PC-9 (cell line): ENCODE measurements at regions not wholly inside any gene's neighbourhood (a gene's known extent, or its start where the extent isn't known, plus 50 kb on each side); places are given as distances from the start of the nearest gene placed in this dataset.

Source experiments
- BruUV-seq: library from RNA; stranded (reverse); fragments of 400-500 nt; replicated peaks from 2 replicates; lab custom pipeline; 2021; lab: Mats Ljungman, UMichigan
- CTCF ChIA-PET: fragments of 300-600 bp; sonication (Branson Sonifier 250); formaldehyde crosslinking; loops from one replicate; lab custom pipeline; 2022; ENCODE audit warnings: antibody characterized with exemption; lab: Charles Lee
- POLR2A ChIA-PET: fragments of 300-600 bp; sonication (Branson Sonifier 250); formaldehyde crosslinking; loops from one replicate; lab custom pipeline; 2022; ENCODE audit warnings: antibody characterized with exemption; ENCODE audit not compliant: unreplicated experiment; lab: Charles Lee
- DNase-seq, 2 experiments: peaks; one replicate each; pipeline versions ENCODE4 v3.0.0 to v3.0.0-alpha.2; 2015 to 2022; ENCODE audit warnings: mixed read lengths in 1 of 2
- H2AFZ ChIP-seq: fragments of 200-600 bp; sonication (generic); 2 replicates; pipeline ENCODE4 v1.8.1; 2017; ENCODE audit warnings: antibody characterized with exemption
- H3F3A ChIP-seq: fragments of 200-600 bp; sonication (generic); 2 replicates; pipeline ENCODE4 v1.8.1; 2017; ENCODE audit warnings: antibody characterized with exemption, mild to moderate bottlenecking, low read depth; ENCODE audit not compliant: insufficient read depth
- H3K27ac ChIP-seq: fragments of 200-600 bp; sonication (generic); 2 replicates; pipeline ENCODE4 v1.6.1; 2016; ENCODE audit warnings: mixed run types
- H3K27me3 ChIP-seq: fragments of 200-600 bp; sonication (generic); 2 replicates; pipeline ENCODE4 v1.6.1; 2016; ENCODE audit warnings: low read depth, mixed run types; ENCODE audit not compliant: insufficient read depth
- H3K36me3 ChIP-seq: fragments of 200-600 bp; sonication (generic); 2 replicates; pipeline ENCODE4 v1.6.1; 2016; ENCODE audit warnings: low read depth, mixed run types
- H3K4me1 ChIP-seq: fragments of 200-600 bp; sonication (generic); replicated peaks from 2 replicates; pipeline ENCODE4 v1.6.1; 2016; ENCODE audit warnings: mixed run types; ENCODE audit not compliant: insufficient read depth
- H3K4me2 ChIP-seq: fragments of 200-600 bp; sonication (generic); 2 replicates; pipeline ENCODE4 v1.6.1; 2017; ENCODE audit warnings: mixed run types
- H3K4me3 ChIP-seq: fragments of 200-600 bp; sonication (generic); 2 replicates; pipeline ENCODE4 v1.6.1; 2016; ENCODE audit warnings: mixed run types
- H3K79me2 ChIP-seq: fragments of 200-600 bp; sonication (generic); 2 replicates; pipeline ENCODE4 v1.6.1; 2017; ENCODE audit warnings: low read depth, mixed run types
- H3K9me2 ChIP-seq: fragments of 200-600 bp; sonication (generic); 2 replicates; pipeline ENCODE4 v1.8.1; 2017; ENCODE audit warnings: mild to moderate bottlenecking; ENCODE audit not compliant: insufficient read depth
- H3K9me3 ChIP-seq: fragments of 200-600 bp; sonication (generic); 2 replicates; pipeline ENCODE4 v1.8.1; 2016; ENCODE audit warnings: low read depth; ENCODE audit not compliant: insufficient read depth
- H4K20me1 ChIP-seq: fragments of 200-600 bp; sonication (generic); 2 replicates; pipeline ENCODE4 v1.8.1; 2017; ENCODE audit not compliant: insufficient read depth
- CTCF ChIP-seq: fragments of 200-600 bp; sonication (generic); conservative IDR thresholded peaks from 2 replicates; pipeline ENCODE4 v1.6.1; 2017; ENCODE audit warnings: mixed run types, antibody characterized with exemption, mild to moderate bottlenecking, moderate library complexity
- EZH2 ChIP-seq: fragments of 200-600 bp; sonication (generic); IDR thresholded peaks from 2 replicates; pipeline ENCODE4 v1.8.0; 2017; ENCODE audit warnings: antibody characterized with exemption, low read depth
- intact Hi-C: fragments of 100-400 bp; cut with micrococcal nuclease; formaldehyde crosslinking; loops from one replicate; pipeline ENCODE4 v1.10.0; 2022; ENCODE audit not compliant: unreplicated experiment

GRCh38 chr2:14257801-14258507 is 374.6 kb upstream of the LRATD1 start:
- Histone ChIP-seq H4K20me1 (no peaks in the 10 kb centered on the region), H2AFZ (no peak overlapping the region), H3K4me1 (no peaks in the 10 kb centered on the region), H3K4me3 (no peak overlapping the region), H3K79me2 (no peaks in the 10 kb centered on the region), H3K9me2 (no peaks in the 10 kb centered on the region; the same call in 1 of the 2 replicates), H3F3A (no peaks in the 10 kb centered on the region), H3K36me3 (no peaks in the 10 kb centered on the region), H3K27ac (no peak overlapping the region), H3K4me2 (no peak overlapping the region), H3K27me3 (no peaks in the 10 kb centered on the region), H3K9me3 (no peaks in the 10 kb centered on the region)
- POLR2A ChIA-PET = no interaction called here
- BruUV-seq = no TSS peak
- intact Hi-C loops = no loop called here
- CTCF ChIA-PET = no interaction called here
- no peak for TF ChIP-seq EZH2
- no peak for TF ChIP-seq CTCF
- DNase-seq = no peak

GRCh38 chr2:14261771-14262170 is 370.7 kb upstream of the LRATD1 start:
- ChIA-PET POLR2A (no interaction called here), CTCF (no interaction called here)
- Histone ChIP-seq H2AFZ (no peak overlapping the region), H3F3A (no peaks in the 10 kb centered on the region), H3K79me2 (no peaks in the 10 kb centered on the region), H4K20me1 (no peaks in the 10 kb centered on the region), H3K27me3 (no peaks in the 10 kb centered on the region), H3K9me2 (no peaks in the 10 kb centered on the region; the same call in 1 of the 2 replicates), H3K27ac (no peak overlapping the region), H3K4me3 (no peak overlapping the region), H3K9me3 (no peaks in the 10 kb centered on the region), H3K36me3 (no peaks in the 10 kb centered on the region), H3K4me2 (no peak overlapping the region), H3K4me1 (no peaks in the 10 kb centered on the region)
- no TSS peak for BruUV-seq
- DNase-seq = no peak
- intact Hi-C loops = no loop called here
- TF ChIP-seq CTCF (no peak), EZH2 (no peak)

GRCh38 chr2:14263053-14263452 is 369.5 kb upstream of the LRATD1 start:
- Histone ChIP-seq H3K4me1 (no peaks in the 10 kb centered on the region), H3K79me2 (no peaks in the 10 kb centered on the region), H3K27ac (no peak overlapping the region), H3K4me3 (no peak overlapping the region), H3K4me2 (no peak overlapping the region), H2AFZ (no peak overlapping the region), H3K9me3 (no peaks in the 10 kb centered on the region), H3F3A (no peaks in the 10 kb centered on the region), H3K27me3 (no peaks in the 10 kb centered on the region), H3K9me2 (no peaks in the 10 kb centered on the region; the same call in 1 of the 2 replicates), H3K36me3 (no peaks in the 10 kb centered on the region), H4K20me1 (no peaks in the 10 kb centered on the region)
- TF ChIP-seq EZH2 = no peak
- no peak for TF ChIP-seq CTCF
- BruUV-seq = no TSS peak
- CTCF ChIA-PET = no interaction called here
- intact Hi-C loops = no loop called here
- POLR2A ChIA-PET = no interaction called here
- no peak for DNase-seq
